Activated CD8-positive, alpha-beta T cell treated with anti-CD3 and anti-CD28 coated beads, Interleukin-2, amount 10 ng/mL, durations not matched to agents 7 days and 5 days (primary cell): ENCODE measurements at regions not wholly inside any gene's neighbourhood (a gene's known extent, or its start where the extent isn't known, plus 50 kb on each side); places are given as distances from the start of the nearest gene placed in this dataset.

ENCODE experiments used
- ATAC-seq: fragments of 150-1000 bp; cut with Tn5 transposase; one replicate; pipeline ENCODE4 v1.10.0; 2021; ENCODE audit warnings: moderate library complexity
- CTCF ChIA-PET: fragments of 350-600 bp; sonication (Branson Sonifier 250); formaldehyde crosslinking; loops from one replicate; lab custom pipeline; 2021; ENCODE audit warnings: antibody characterized with exemption; lab: Charles Lee
- POLR2A ChIA-PET: fragments of 350-600 bp; sonication (Branson Sonifier 250); formaldehyde crosslinking; loops from one replicate; lab custom pipeline; 2021; ENCODE audit warnings: antibody characterized with exemption; lab: Charles Lee
- DNase-seq: peaks from one replicate; pipeline ENCODE4 v3.0.0-alpha.2; 2020
- H3K27ac Mint-ChIP-seq: one replicate; pipeline ENCODE4 v1.8.0; 2021; ENCODE audit warnings: mild to moderate bottlenecking, mixed read lengths
- H3K27me3 Mint-ChIP-seq: one replicate; pipeline ENCODE4 v1.8.0; 2021; ENCODE audit warnings: low read depth, mixed read lengths
- H3K36me3 Mint-ChIP-seq: one replicate; pipeline ENCODE4 v1.8.0; 2021; ENCODE audit warnings: low read depth, mixed read lengths
- H3K4me1 Mint-ChIP-seq: one replicate; pipeline ENCODE4 v1.8.0; 2021; ENCODE audit warnings: low read depth, mixed read lengths
- H3K4me3 Mint-ChIP-seq: one replicate; pipeline ENCODE4 v1.8.0; 2021; ENCODE audit warnings: mild to moderate bottlenecking, mixed read lengths
- H3K9me3 Mint-ChIP-seq: one replicate; pipeline ENCODE4 v1.8.0; 2022; ENCODE audit warnings: mixed read lengths; ENCODE audit not compliant: insufficient read depth

DNA sequence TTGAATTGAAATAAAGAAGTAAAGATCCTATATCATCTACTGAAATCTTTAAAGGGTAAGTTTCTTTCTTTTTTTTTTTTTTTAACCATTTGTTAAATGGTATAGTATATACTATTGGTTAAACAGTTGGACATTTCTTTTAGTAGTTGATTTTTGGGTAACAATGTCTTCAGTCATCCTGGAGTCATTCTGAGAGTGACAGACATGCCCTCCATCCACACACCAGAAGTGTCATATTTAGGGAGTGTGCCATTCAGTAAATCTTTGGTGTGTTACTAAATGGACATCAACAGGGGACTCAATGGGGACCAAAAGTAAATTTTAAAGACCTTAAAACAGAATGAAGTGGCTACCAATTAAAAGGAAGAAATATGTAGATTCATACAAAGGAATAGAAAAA, 50.8 kb upstream of the SLC39A10 start:
- CTCF ChIA-PET: no interaction called here
- H3K27ac Mint-ChIP-seq: no peak overlapping the region
- ATAC-seq: no peak

GRCh38 chr2:195604706-195605105, 52.3 kb upstream of the SLC39A10 start:
- Mint-ChIP-seq H3K9me3 (no peaks in the 10 kb centered on the region), H3K27me3 (no peaks in the 10 kb centered on the region), H3K4me1 (peaks cover 10% of the 10 kb centered on the region), H3K27ac (no peak overlapping the region), H3K36me3 (peaks cover 3% of the 10 kb centered on the region), H3K4me3 (no peak overlapping the region)
- ChIA-PET POLR2A (no interaction called here), CTCF (no interaction called here)
- DNase-seq (no peak), ATAC-seq (no peak)

More for the DNA sequence above, 50.8 kb upstream of the SLC39A10 start:
- H3K36me3 Mint-ChIP-seq: peaks cover 3% of the 10 kb centered on the region
- no peak overlapping the region for H3K4me3 Mint-ChIP-seq
- H3K4me1 Mint-ChIP-seq: peaks cover 12% of the 10 kb centered on the region
- POLR2A ChIA-PET: no interaction called here
- no peaks in the 10 kb centered on the region for H3K27me3 Mint-ChIP-seq
- DNase-seq: no peak
- no peaks in the 10 kb centered on the region for H3K9me3 Mint-ChIP-seq

DNA sequence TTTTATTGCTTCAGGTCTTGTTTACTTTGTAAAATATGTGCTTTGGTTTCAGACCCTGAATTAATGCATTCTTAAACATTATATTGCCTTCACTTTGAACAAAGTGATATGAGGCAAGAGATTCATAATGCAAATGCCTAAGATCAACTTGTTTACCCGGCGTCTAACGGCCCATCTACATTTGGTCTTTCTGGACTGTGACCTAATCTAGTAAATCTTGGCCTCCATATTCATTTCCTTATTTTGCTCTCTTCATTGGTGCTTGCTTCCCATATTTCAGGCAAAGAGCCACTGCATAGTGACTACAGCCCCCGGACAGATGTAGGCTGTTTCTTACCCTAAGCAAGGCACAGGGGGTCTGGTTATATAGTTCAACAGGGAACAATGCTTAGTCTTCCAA, 53.0 kb upstream of the SLC39A10 start:
- H3K27me3 Mint-ChIP-seq: no peaks in the 10 kb centered on the region
- H3K4me1 Mint-ChIP-seq: peaks cover 4% of the 10 kb centered on the region
- CTCF ChIA-PET: no interaction called here
- H3K36me3 Mint-ChIP-seq: peaks cover 3% of the 10 kb centered on the region
- ATAC-seq (no peak), DNase-seq (no peak)
- no peak overlapping the region for H3K4me3 Mint-ChIP-seq
- H3K27ac Mint-ChIP-seq: no peak overlapping the region
- H3K9me3 Mint-ChIP-seq: no peaks in the 10 kb centered on the region
- POLR2A ChIA-PET: no interaction called here

DNA sequence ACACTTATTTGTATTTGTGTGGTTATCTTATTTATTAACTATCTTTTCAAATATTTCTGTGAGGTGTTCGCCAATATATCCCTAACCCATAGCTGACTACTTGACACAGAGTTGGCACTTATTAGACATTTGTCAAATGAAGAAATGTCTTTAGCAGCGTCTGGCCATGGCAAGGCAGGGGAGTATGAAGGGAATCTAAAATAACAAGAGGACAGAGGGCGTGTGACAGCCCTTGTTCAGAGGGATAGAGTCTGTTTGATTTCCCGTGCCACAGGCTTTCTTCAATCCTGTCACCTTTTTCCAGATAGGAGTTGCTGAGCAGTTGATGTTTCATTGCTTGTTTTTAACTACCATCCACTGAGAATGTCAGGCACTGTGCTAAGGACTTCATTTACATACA, 53.6 kb upstream of the SLC39A10 start:
- peaks cover 5% of the 10 kb centered on the region for H3K36me3 Mint-ChIP-seq
- DNase-seq: no peak
- no peak for ATAC-seq
- no peak overlapping the region for H3K4me3 Mint-ChIP-seq
- ChIA-PET CTCF (no interaction called here), POLR2A (no interaction called here)
- no peaks in the 10 kb centered on the region for H3K9me3 Mint-ChIP-seq
- H3K4me1 Mint-ChIP-seq: no peaks in the 10 kb centered on the region
- no peak overlapping the region for H3K27ac Mint-ChIP-seq
- H3K27me3 Mint-ChIP-seq: no peaks in the 10 kb centered on the region

DNA sequence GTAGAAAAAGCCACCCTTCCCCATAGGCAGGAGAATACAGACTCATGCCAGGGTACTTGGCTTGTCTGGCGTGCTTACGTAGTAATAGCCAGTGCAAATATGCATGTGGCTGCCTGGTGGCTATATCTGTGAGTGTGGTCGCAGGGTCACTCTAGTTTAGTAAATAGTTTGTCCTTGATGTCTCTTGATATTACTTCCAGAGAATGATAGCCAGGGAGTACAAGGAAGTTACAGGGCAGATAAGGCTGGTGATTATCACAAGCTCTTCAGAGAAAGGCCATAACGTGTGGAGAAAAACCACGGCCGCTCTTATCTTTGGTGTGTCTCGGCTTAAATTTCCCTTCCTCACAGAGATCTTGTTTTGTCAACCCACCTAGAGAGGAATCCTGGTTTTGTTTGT, 54.3 kb upstream of the SLC39A10 start:
- H3K4me1 Mint-ChIP-seq: no peaks in the 10 kb centered on the region
- ChIA-PET POLR2A (no interaction called here), CTCF (no interaction called here)

GRCh38 chr2:195601361-195601760, 55.7 kb upstream of the SLC39A10 start:
- ChIA-PET POLR2A (no interaction called here), CTCF (no interaction called here)
- H3K4me1 Mint-ChIP-seq: no peaks in the 10 kb centered on the region
- DNase-seq (no peak), ATAC-seq (no peak)
- H3K4me3 Mint-ChIP-seq: no peak overlapping the region
- no peaks in the 10 kb centered on the region for H3K9me3 Mint-ChIP-seq
- H3K36me3 Mint-ChIP-seq: peaks cover 6% of the 10 kb centered on the region
- peak overlapping the region; percentile 2 for H3K27ac Mint-ChIP-seq
- no peaks in the 10 kb centered on the region for H3K27me3 Mint-ChIP-seq

More for the DNA sequence above, 54.3 kb upstream of the SLC39A10 start:
- Mint-ChIP-seq H3K27me3 (no peaks in the 10 kb centered on the region), H3K9me3 (no peaks in the 10 kb centered on the region), H3K27ac (no peak overlapping the region), H3K36me3 (peaks cover 5% of the 10 kb centered on the region), H3K4me3 (no peak overlapping the region)
- DNase-seq (no peak), ATAC-seq (no peak)

- POLR2A ChIA-PET: no interaction called here
- H3K4me3 Mint-ChIP-seq: no peak overlapping the region
- no peak overlapping the region for H3K27ac Mint-ChIP-seq
- no peaks in the 10 kb centered on the region for H3K27me3 Mint-ChIP-seq
- peaks cover 5% of the 10 kb centered on the region for H3K36me3 Mint-ChIP-seq
- CTCF ChIA-PET: no interaction called here
- DNase-seq (no peak), ATAC-seq (no peak)
- H3K9me3 Mint-ChIP-seq: peaks cover 1% of the 10 kb centered on the region
- no peaks in the 10 kb centered on the region for H3K4me1 Mint-ChIP-seq
Observed at GRCh38 chr2:195600778-195601177, 56.2 kb upstream of the SLC39A10 start.

GRCh38 chr2:195596840-195597239, 60.2 kb upstream of the SLC39A10 start:
- Mint-ChIP-seq H3K4me3 (no peak overlapping the region), H3K27ac (no peak overlapping the region), H3K36me3 (peaks cover 5% of the 10 kb centered on the region), H3K9me3 (peaks cover 16% of the 10 kb centered on the region), H3K4me1 (peaks cover 17% of the 10 kb centered on the region), H3K27me3 (no peaks in the 10 kb centered on the region)
- no peak for DNase-seq
- no peak for ATAC-seq
- ChIA-PET CTCF (interaction anchor here (0.8 to 1.4 kb wide), 2 partner anchors 11 to 69 kb away, joined by 3 to 4 read pairs; no protein-coding TSS in a partner anchor), POLR2A (no interaction called here)

GRCh38 chr2:195595825-195596224, 61.2 kb upstream of the SLC39A10 start:
- ATAC-seq (no peak), DNase-seq (no peak)
- H3K4me1 Mint-ChIP-seq: peaks cover 18% of the 10 kb centered on the region
- no peak overlapping the region for H3K4me3 Mint-ChIP-seq
- CTCF ChIA-PET: no interaction called here
- H3K27me3 Mint-ChIP-seq: no peaks in the 10 kb centered on the region
- H3K27ac Mint-ChIP-seq: no peak overlapping the region
- H3K36me3 Mint-ChIP-seq: peaks cover 5% of the 10 kb centered on the region
- POLR2A ChIA-PET: no interaction called here
- H3K9me3 Mint-ChIP-seq: peaks cover 16% of the 10 kb centered on the region

DNA sequence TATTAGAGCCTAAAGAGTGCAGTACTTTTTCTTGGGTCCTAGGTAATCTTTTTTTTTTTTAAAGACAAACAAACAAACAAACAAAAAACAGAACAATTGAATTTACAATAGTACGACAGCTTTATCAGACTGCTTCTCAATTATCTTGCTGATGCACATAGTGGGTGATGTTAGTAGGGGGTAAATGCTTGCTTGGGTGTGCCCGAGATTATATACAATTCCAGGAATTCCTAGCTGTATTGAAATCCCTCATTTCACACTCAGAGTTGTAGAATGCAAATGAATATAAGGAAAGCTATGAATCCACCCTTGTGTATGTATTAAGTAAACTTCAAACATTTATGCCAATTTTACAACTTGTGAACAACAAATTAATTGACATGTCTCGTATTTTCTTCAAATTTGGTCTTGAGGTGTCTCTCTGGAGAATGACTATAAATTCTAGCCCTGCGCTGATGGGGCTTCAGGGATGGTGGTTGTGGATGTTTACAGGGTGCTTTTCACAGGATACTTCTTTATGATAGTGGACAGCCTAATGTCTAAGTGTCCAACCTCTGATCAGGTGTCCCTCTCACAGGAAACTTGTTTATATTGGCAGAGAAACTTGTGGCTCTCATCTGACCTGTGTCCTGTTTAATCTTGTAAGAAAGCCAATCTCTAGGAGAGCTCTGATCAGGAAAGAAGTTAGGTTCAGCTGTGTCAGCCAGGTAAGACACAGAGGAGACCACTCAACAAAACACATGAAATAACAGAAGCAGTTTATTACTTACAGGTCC, 61.9 kb upstream of the SLC39A10 start:
- ChIA-PET POLR2A (interaction anchor here (0.6 kb wide), 1 partner anchor 144 kb away, joined by 3 read pairs; no protein-coding TSS in a partner anchor), CTCF (interaction anchor here (0.8 to 1.7 kb wide), 4 partner anchors 19 to 65 kb away, joined by 3 to 7 read pairs (median 4); no protein-coding TSS in a partner anchor)
- DNase-seq (no peak), ATAC-seq (no peak)
- Mint-ChIP-seq H3K27me3 (no peaks in the 10 kb centered on the region), H3K27ac (no peak overlapping the region), H3K4me3 (no peak overlapping the region), H3K4me1 (peaks cover 21% of the 10 kb centered on the region), H3K9me3 (peaks cover 16% of the 10 kb centered on the region), H3K36me3 (peaks cover 5% of the 10 kb centered on the region)

GRCh38 chr2:195594248-195594647, 62.8 kb upstream of the SLC39A10 start:
- no peak overlapping the region for H3K27ac Mint-ChIP-seq
- ATAC-seq: no peak
- no peaks in the 10 kb centered on the region for H3K27me3 Mint-ChIP-seq
- no peak for DNase-seq
- H3K4me1 Mint-ChIP-seq: peaks cover 21% of the 10 kb centered on the region
- peaks cover 5% of the 10 kb centered on the region for H3K36me3 Mint-ChIP-seq
- POLR2A ChIA-PET: no interaction called here
- H3K4me3 Mint-ChIP-seq: no peak overlapping the region
- peaks cover 16% of the 10 kb centered on the region for H3K9me3 Mint-ChIP-seq
- CTCF ChIA-PET: interaction anchor here (0.8 to 1.7 kb wide), 4 partner anchors 18 to 66 kb away, joined by 3 to 7 read pairs (median 4); no protein-coding TSS in a partner anchor

DNA sequence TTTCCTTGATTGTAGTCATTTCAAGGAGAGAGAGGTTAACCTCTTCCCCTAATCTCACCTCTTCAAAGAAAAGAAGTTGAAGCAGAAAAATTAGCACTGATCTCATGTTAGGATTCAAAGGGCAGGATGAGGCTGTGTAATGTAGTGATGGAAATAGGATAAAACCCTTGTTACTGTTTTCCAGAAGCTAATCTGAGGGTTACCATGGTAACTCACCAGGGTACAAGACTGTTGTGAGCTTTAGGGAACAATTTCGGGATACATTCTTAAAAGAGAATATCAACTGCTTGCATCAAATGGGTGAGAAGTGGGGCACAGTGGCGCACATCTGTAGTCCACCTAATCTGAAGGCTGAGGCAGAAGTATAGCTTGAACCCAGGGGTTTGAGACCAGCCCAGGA, 64.9 kb upstream of the SLC39A10 start:
- no peaks in the 10 kb centered on the region for H3K27me3 Mint-ChIP-seq
- H3K9me3 Mint-ChIP-seq: peaks cover 16% of the 10 kb centered on the region
- peaks cover 21% of the 10 kb centered on the region for H3K4me1 Mint-ChIP-seq
- no peak overlapping the region for H3K27ac Mint-ChIP-seq
- DNase-seq (no peak), ATAC-seq (no peak)
- CTCF ChIA-PET: interaction anchor here (1.1 to 2.5 kb wide), 6 partner anchors 12 to 68 kb away, joined by 3 to 13 read pairs (median 4); no protein-coding TSS in a partner anchor
- H3K4me3 Mint-ChIP-seq: no peak overlapping the region
- POLR2A ChIA-PET: interaction anchor here (0.8 kb wide), 1 partner anchor 65 kb away, joined by 4 read pairs; the partner anchor contains the start of gene SLC39A10
- peaks cover 3% of the 10 kb centered on the region for H3K36me3 Mint-ChIP-seq
